ENCODE measurements at regions not wholly inside any gene's neighbourhood (a gene's known extent, or its start where the extent isn't known, plus 50 kb on each side); places are given as distances from the start of the nearest gene placed in this dataset.

GRCh38 chr19:32251634-32252332 is 93.6 kb upstream of the ZNF507 start:
- DNase-seq: no peak

GRCh38 chr19:32252333-32252669 is 93.1 kb upstream of the ZNF507 start:
- no peak for DNase-seq

GRCh38 chr19:32253683-32254508 is 91.5 kb upstream of the ZNF507 start:
- DNase-seq: no peak

GRCh38 chr19:32254509-32254890 is 90.9 kb upstream of the ZNF507 start:
- DNase-seq: no peak

GRCh38 chr19:32255536-32256295 is 89.7 kb upstream of the ZNF507 start:
- DNase-seq: no peak

GRCh38 chr19:32256341-32256975 is 89.0 kb upstream of the ZNF507 start:
- no peak for DNase-seq

GRCh38 chr19:32257326-32258073 is 87.9 kb upstream of the ZNF507 start:
- no peak for DNase-seq

- DNase-seq: no peak
Observed at GRCh38 chr19:32258167-32258566, 87.2 kb upstream of the ZNF507 start.

GRCh38 chr19:32264568-32264967 is 80.8 kb upstream of the ZNF507 start:
- no peak for DNase-seq

GRCh38 chr19:32265995-32266394 is 79.4 kb upstream of the ZNF507 start:
- DNase-seq: no peak

- no peak for DNase-seq
Observed at GRCh38 chr19:32266460-32266859, 79.0 kb upstream of the ZNF507 start.

GRCh38 chr19:32268381-32268780 is 77.0 kb upstream of the ZNF507 start:
- no peak for DNase-seq

- no peak for DNase-seq
Observed at GRCh38 chr19:32269831-32270230, 75.6 kb upstream of the ZNF507 start.

GRCh38 chr19:32273483-32273882 is 71.9 kb upstream of the ZNF507 start:
- DNase-seq: no peak

- DNase-seq: no peak
Observed at GRCh38 chr19:32287086-32287485, 58.3 kb upstream of the ZNF507 start.

- DNase-seq: peak; percentile 65
Observed at GRCh38 chr19:32287811-32288227, 57.6 kb upstream of the ZNF507 start.

GRCh38 chr19:32289566-32290210 is 55.7 kb upstream of the ZNF507 start:
- DNase-seq: no peak

- DNase-seq: no peak
Observed at GRCh38 chr19:32291876-32292275, 53.5 kb upstream of the ZNF507 start.

GRCh38 chr19:32294871-32295438 is 50.5 kb upstream of the ZNF507 start:
- DNase-seq: no peak
